ENCODE measurements at regions not wholly inside any gene's neighbourhood (a gene's known extent, or its start where the extent isn't known, plus 50 kb on each side); places are given as distances from the start of the nearest gene placed in this dataset.

- Histone ChIP-seq H4K5ac (ENCODE audit: low read length) (no peak overlapping the region), H3K18ac (ENCODE audit: low read length) (no peak overlapping the region), H3K4ac (ENCODE audit: low read depth, low read length) (no peak overlapping the region), H3K4me1 (ENCODE audit: control insufficient read depth, low read depth, low read length) (no peaks in the 10 kb centered on the region), H3K27ac (ENCODE audit: low read depth, low read length) (no peak overlapping the region), H3K27me3 (ENCODE audit: insufficient read depth, low read length, poor library complexity) (no peaks in the 10 kb centered on the region), H3K79me2 (ENCODE audit: control insufficient read depth, insufficient read depth, low read length) (no peaks in the 10 kb centered on the region), H2BK5ac (ENCODE audit: low read length) (no peak overlapping the region), H3K23ac (ENCODE audit: low read length) (no peak overlapping the region), H3K79me1 (ENCODE audit: low read length) (no peaks in the 10 kb centered on the region), H3K4me2 (ENCODE audit: low read length) (no peak overlapping the region), H3K4me3 (ENCODE audit: low read length) (no peak overlapping the region), H4K8ac (ENCODE audit: low read depth, low read length) (no peak overlapping the region), H2BK120ac (ENCODE audit: low read depth, low read length) (no peak overlapping the region), H3K36me3 (ENCODE audit: control insufficient read depth, insufficient read depth, low read length) (no peaks in the 10 kb centered on the region), H2AK5ac (ENCODE audit: low read length) (no peak overlapping the region), H2BK15ac (replicated peaks; ENCODE audit: low read depth) (no peak overlapping the region), H3K56ac (ENCODE audit: low read length) (no peak overlapping the region), H3K9ac (ENCODE audit: low read length) (no peak overlapping the region)
- WGBS (ENCODE audit: extremely low coverage, insufficient coverage, low lambda C conversion rate), result no CpG with 5 or more reads among the region's 3 CpGs
- no peak for DNase-seq
These were observed 110.3 kb downstream of the DKK1 start for GRCh38 chr10:52424341-52424740.

GRCh38 chr10:52434734-52435133 is 120.7 kb downstream of the DKK1 start:
- peak overlapping the region; percentile 76 for H4K8ac ChIP-seq (ENCODE audit: low read depth, low read length)

GRCh38 chr10:52436664-52437063 is 122.6 kb downstream of the DKK1 start:
- Histone ChIP-seq H3K79me1 (ENCODE audit: low read length) (no peaks in the 10 kb centered on the region), H2BK120ac (ENCODE audit: low read depth, low read length) (no peak overlapping the region), H3K79me2 (ENCODE audit: control insufficient read depth, insufficient read depth, low read length) (no peaks in the 10 kb centered on the region), H4K5ac (ENCODE audit: low read length) (no peak overlapping the region), H3K4ac (ENCODE audit: low read depth, low read length) (no peak overlapping the region), H3K27me3 (ENCODE audit: insufficient read depth, low read length, poor library complexity) (no peaks in the 10 kb centered on the region), H3K18ac (ENCODE audit: low read length) (no peak overlapping the region), H4K8ac (ENCODE audit: low read depth, low read length) (peak overlapping the region; percentile 76), H3K27ac (ENCODE audit: low read depth, low read length) (no peak overlapping the region), H2BK5ac (ENCODE audit: low read length) (no peak overlapping the region), H2AK5ac (ENCODE audit: low read length) (no peak overlapping the region), H3K56ac (ENCODE audit: low read length) (no peak overlapping the region), H2BK15ac (replicated peaks; ENCODE audit: low read depth) (no peak overlapping the region), H3K4me1 (ENCODE audit: control insufficient read depth, low read depth, low read length) (no peaks in the 10 kb centered on the region), H3K4me3 (ENCODE audit: low read length) (no peak overlapping the region), H3K23ac (ENCODE audit: low read length) (no peak overlapping the region), H3K36me3 (ENCODE audit: control insufficient read depth, insufficient read depth, low read length) (no peaks in the 10 kb centered on the region), H3K4me2 (ENCODE audit: low read length) (no peak overlapping the region), H3K9ac (ENCODE audit: low read length) (no peak overlapping the region)
- no CpG with 5 or more reads among the region's 5 CpGs for WGBS (ENCODE audit: extremely low coverage, insufficient coverage, low lambda C conversion rate)
- DNase-seq, result no peak

More at GRCh38 chr10:52434734-52435133, 120.7 kb downstream of the DKK1 start:
- H2BK120ac ChIP-seq (ENCODE audit: low read depth, low read length), result no peak overlapping the region
- no peak overlapping the region for H2BK15ac ChIP-seq (replicated peaks; ENCODE audit: low read depth)
- H3K56ac ChIP-seq (ENCODE audit: low read length), result no peak overlapping the region
- no peak overlapping the region for H2BK5ac ChIP-seq (ENCODE audit: low read length)
- no peaks in the 10 kb centered on the region for H3K4me1 ChIP-seq (ENCODE audit: control insufficient read depth, low read depth, low read length)
- H3K4ac ChIP-seq (ENCODE audit: low read depth, low read length), result no peak overlapping the region
- no peak overlapping the region for H3K18ac ChIP-seq (ENCODE audit: low read length)
- H4K5ac ChIP-seq (ENCODE audit: low read length), result no peak overlapping the region
- H3K9ac ChIP-seq (ENCODE audit: low read length), result no peak overlapping the region
- H3K23ac ChIP-seq (ENCODE audit: low read length), result no peak overlapping the region
- no peaks in the 10 kb centered on the region for H3K79me2 ChIP-seq (ENCODE audit: control insufficient read depth, insufficient read depth, low read length)
- H3K4me3 ChIP-seq (ENCODE audit: low read length), result no peak overlapping the region
- H3K4me2 ChIP-seq (ENCODE audit: low read length), result no peak overlapping the region
- no peaks in the 10 kb centered on the region for H3K36me3 ChIP-seq (ENCODE audit: control insufficient read depth, insufficient read depth, low read length)
- no peaks in the 10 kb centered on the region for H3K79me1 ChIP-seq (ENCODE audit: low read length)
- H3K27me3 ChIP-seq (ENCODE audit: insufficient read depth, low read length, poor library complexity), result no peaks in the 10 kb centered on the region
- H2AK5ac ChIP-seq (ENCODE audit: low read length), result no peak overlapping the region
- H3K27ac ChIP-seq (ENCODE audit: low read depth, low read length), result no peak overlapping the region
- DNase-seq, result no peak
- WGBS (ENCODE audit: extremely low coverage, insufficient coverage, low lambda C conversion rate), result no CpG with 5 or more reads among the region's 11 CpGs

- WGBS (ENCODE audit: extremely low coverage, insufficient coverage, low lambda C conversion rate), result no CpG with 5 or more reads among the region's 1 CpG
- H2BK120ac ChIP-seq (ENCODE audit: low read depth, low read length), result no peak overlapping the region
These were observed 123.1 kb downstream of the DKK1 start for GRCh38 chr10:52437205-52437646.

GRCh38 chr10:52438119-52438518 is 124.0 kb downstream of the DKK1 start:
- Histone ChIP-seq H2BK120ac (ENCODE audit: low read depth, low read length) (peak overlapping the region; percentile 38), H3K27me3 (ENCODE audit: insufficient read depth, low read length, poor library complexity) (no peaks in the 10 kb centered on the region), H3K9ac (ENCODE audit: low read length) (no peak overlapping the region), H3K23ac (ENCODE audit: low read length) (no peak overlapping the region), H2BK5ac (ENCODE audit: low read length) (no peak overlapping the region), H3K36me3 (ENCODE audit: control insufficient read depth, insufficient read depth, low read length) (no peaks in the 10 kb centered on the region), H3K56ac (ENCODE audit: low read length) (no peak overlapping the region), H3K4me3 (ENCODE audit: low read length) (no peak overlapping the region), H4K5ac (ENCODE audit: low read length) (no peak overlapping the region), H3K79me2 (ENCODE audit: control insufficient read depth, insufficient read depth, low read length) (no peaks in the 10 kb centered on the region), H3K18ac (ENCODE audit: low read length) (no peak overlapping the region), H3K4me1 (ENCODE audit: control insufficient read depth, low read depth, low read length) (no peaks in the 10 kb centered on the region), H3K4ac (ENCODE audit: low read depth, low read length) (no peak overlapping the region), H2BK15ac (replicated peaks; ENCODE audit: low read depth) (no peak overlapping the region), H3K4me2 (ENCODE audit: low read length) (no peak overlapping the region), H3K79me1 (ENCODE audit: low read length) (no peaks in the 10 kb centered on the region), H4K8ac (ENCODE audit: low read depth, low read length) (no peak overlapping the region), H2AK5ac (ENCODE audit: low read length) (no peak overlapping the region), H3K27ac (ENCODE audit: low read depth, low read length) (no peak overlapping the region)
- no peak for DNase-seq
- WGBS (ENCODE audit: extremely low coverage, insufficient coverage, low lambda C conversion rate), result no CpG with 5 or more reads among the region's 6 CpGs

More at GRCh38 chr10:52437205-52437646, 123.1 kb downstream of the DKK1 start:
- Histone ChIP-seq H3K4me3 (ENCODE audit: low read length) (no peak overlapping the region), H3K27ac (ENCODE audit: low read depth, low read length) (no peak overlapping the region), H3K79me1 (ENCODE audit: low read length) (no peaks in the 10 kb centered on the region), H4K8ac (ENCODE audit: low read depth, low read length) (no peak overlapping the region), H3K4ac (ENCODE audit: low read depth, low read length) (no peak overlapping the region), H3K27me3 (ENCODE audit: insufficient read depth, low read length, poor library complexity) (no peaks in the 10 kb centered on the region), H3K9ac (ENCODE audit: low read length) (no peak overlapping the region), H3K36me3 (ENCODE audit: control insufficient read depth, insufficient read depth, low read length) (no peaks in the 10 kb centered on the region), H3K79me2 (ENCODE audit: control insufficient read depth, insufficient read depth, low read length) (no peaks in the 10 kb centered on the region), H2BK15ac (replicated peaks; ENCODE audit: low read depth) (no peak overlapping the region), H3K4me1 (ENCODE audit: control insufficient read depth, low read depth, low read length) (no peaks in the 10 kb centered on the region), H3K23ac (ENCODE audit: low read length) (no peak overlapping the region), H3K56ac (ENCODE audit: low read length) (no peak overlapping the region), H2AK5ac (ENCODE audit: low read length) (no peak overlapping the region), H3K18ac (ENCODE audit: low read length) (no peak overlapping the region), H3K4me2 (ENCODE audit: low read length) (no peak overlapping the region), H4K5ac (ENCODE audit: low read length) (no peak overlapping the region), H2BK5ac (ENCODE audit: low read length) (no peak overlapping the region)
- DNase-seq, result no peak

DNA sequence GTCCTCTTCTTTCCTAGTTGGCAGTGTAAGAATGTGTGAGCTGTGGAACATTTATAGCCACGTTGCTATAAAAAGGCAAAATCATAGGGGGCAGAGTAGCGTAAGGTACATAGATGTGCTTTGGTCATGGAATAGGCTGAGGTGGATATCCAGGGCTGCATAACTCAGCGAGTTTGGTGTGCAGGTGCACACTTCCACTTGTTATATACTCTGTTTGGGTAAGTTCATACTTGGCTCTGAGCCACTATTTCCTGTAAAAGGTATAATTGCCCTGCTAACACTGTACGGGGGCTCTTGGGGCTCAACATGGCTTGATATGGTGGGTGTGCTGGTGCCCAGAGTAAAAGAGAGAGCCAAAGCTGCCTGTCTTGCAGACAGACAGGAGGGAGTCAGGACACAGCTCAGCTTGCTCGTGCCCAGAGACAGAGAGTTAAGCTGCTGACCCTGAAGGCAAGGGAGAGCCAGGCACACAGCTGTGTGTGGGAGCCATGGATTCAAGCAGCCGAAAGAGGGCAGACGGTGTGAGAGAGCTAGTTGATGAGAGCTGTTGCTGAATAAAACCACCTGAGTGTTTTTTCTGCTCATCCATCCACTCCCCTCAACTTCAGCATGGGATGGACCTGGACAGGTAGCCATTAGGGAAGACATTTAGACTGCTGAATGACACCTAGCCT is 126.7 kb downstream of the DKK1 start:
- Histone ChIP-seq H2BK120ac (ENCODE audit: low read depth, low read length) (no peak overlapping the region), H4K8ac (ENCODE audit: low read depth, low read length) (no peak overlapping the region), H3K79me1 (ENCODE audit: low read length) (no peaks in the 10 kb centered on the region), H3K27ac (ENCODE audit: low read depth, low read length) (no peak overlapping the region), H3K4ac (ENCODE audit: low read depth, low read length) (no peak overlapping the region), H3K23ac (ENCODE audit: low read length) (no peak overlapping the region), H3K36me3 (ENCODE audit: control insufficient read depth, insufficient read depth, low read length) (no peaks in the 10 kb centered on the region), H3K9ac (ENCODE audit: low read length) (no peak overlapping the region), H2BK5ac (ENCODE audit: low read length) (no peak overlapping the region), H2BK15ac (replicated peaks; ENCODE audit: low read depth) (no peak overlapping the region), H3K4me1 (ENCODE audit: control insufficient read depth, low read depth, low read length) (no peaks in the 10 kb centered on the region), H3K56ac (ENCODE audit: low read length) (no peak overlapping the region), H3K27me3 (ENCODE audit: insufficient read depth, low read length, poor library complexity) (no peaks in the 10 kb centered on the region), H4K5ac (ENCODE audit: low read length) (no peak overlapping the region), H3K79me2 (ENCODE audit: control insufficient read depth, insufficient read depth, low read length) (no peaks in the 10 kb centered on the region), H3K4me3 (ENCODE audit: low read length) (no peak overlapping the region), H3K4me2 (ENCODE audit: low read length) (no peak overlapping the region), H2AK5ac (ENCODE audit: low read length) (no peak overlapping the region), H3K18ac (ENCODE audit: low read length) (no peak overlapping the region)
- no CpG with 5 or more reads among the region's 7 CpGs for WGBS (ENCODE audit: extremely low coverage, insufficient coverage, low lambda C conversion rate)
- DNase-seq, result no peak
